Caco-2 (cell line): ENCODE measurements at regions not wholly inside any gene's neighbourhood (a gene's known extent, or its start where the extent isn't known, plus 50 kb on each side); places are given as distances from the start of the nearest gene placed in this dataset.

ENCODE experiments used
- BruUV-seq: library from RNA; stranded (reverse); fragments of 400-500 nt; replicated peaks from 2 replicates; lab custom pipeline; 2021; lab: Mats Ljungman, UMichigan
- CTCF ChIA-PET: fragments of 300-600 bp; sonication (Branson Sonifier 250); formaldehyde crosslinking; loops from one replicate; lab custom pipeline; 2022; ENCODE audit warnings: antibody characterized with exemption; lab: Charles Lee
- POLR2A ChIA-PET: fragments of 300-600 bp; sonication (Branson Sonifier 250); formaldehyde crosslinking; loops from one replicate; lab custom pipeline; 2022; ENCODE audit warnings: antibody characterized with exemption; lab: Charles Lee
- DNase-seq, 2 experiments: peaks; one replicate each; pipeline versions ENCODE4 v3.0.0 to v3.0.0-alpha.2; 2020 to 2022
- H3K27me3 ChIP-seq: replicated peaks from 2 replicates; pipeline ENCODE4 v1.6.0; 2011; ENCODE audit warnings: low read length; ENCODE audit not compliant: control insufficient read depth, insufficient read depth
- H3K36me3 ChIP-seq: 2 replicates; pipeline ENCODE4 v1.5.1; 2011; ENCODE audit warnings: low read length; ENCODE audit not compliant: control insufficient read depth, insufficient read depth
- H3K4me1 ChIP-seq: fragments of 250-450 bp; sonication (Bioruptor Pico); 2 replicates; pipeline ENCODE4 v1.5.1; 2020; ENCODE audit warnings: mild to moderate bottlenecking
- H3K4me3 ChIP-seq: 2 replicates; pipeline ENCODE4 v1.5.1; 2011; ENCODE audit warnings: low read depth, mild to moderate bottlenecking, control low read depth, low read length
- H3K9me3 ChIP-seq: fragments of 250-450 bp; sonication (Bioruptor Pico); 2 replicates; pipeline ENCODE4 v1.5.1; 2020; ENCODE audit warnings: mild to moderate bottlenecking, moderate library complexity
- H3K27ac Mint-ChIP-seq: one replicate; pipeline ENCODE4 v1.8.0; 2022; ENCODE audit warnings: mixed read lengths; ENCODE audit not compliant: unreplicated experiment
- H3K27me3 Mint-ChIP-seq: one replicate; pipeline ENCODE4 v1.8.0; 2022; ENCODE audit warnings: mixed read lengths; ENCODE audit not compliant: insufficient read depth, unreplicated experiment
- H3K36me3 Mint-ChIP-seq: one replicate; pipeline ENCODE4 v1.8.0; 2022; ENCODE audit warnings: mild to moderate bottlenecking, mixed read lengths; ENCODE audit not compliant: insufficient read depth, unreplicated experiment
- H3K4me1 Mint-ChIP-seq: one replicate; pipeline ENCODE4 v1.8.0; 2022; ENCODE audit warnings: low read depth, mixed read lengths; ENCODE audit not compliant: unreplicated experiment
- H3K4me3 Mint-ChIP-seq: one replicate; pipeline ENCODE4 v1.8.0; 2022; ENCODE audit warnings: mild to moderate bottlenecking, moderate library complexity, mixed read lengths; ENCODE audit not compliant: unreplicated experiment
- H3K9me3 Mint-ChIP-seq: one replicate; pipeline ENCODE4 v1.8.0; 2022; ENCODE audit warnings: mixed read lengths; ENCODE audit not compliant: unreplicated experiment
- intact Hi-C: fragments of 100-400 bp; cut with micrococcal nuclease; formaldehyde crosslinking; loops from one replicate; pipeline ENCODE4 v1.10.0; 2022; ENCODE audit not compliant: unreplicated experiment
- TF ChIP-seq, protein P1 (sequence below), 2 experiments: fragments of 200-600 bp in 1 of 2; IDR thresholded peaks; 1 replicate in 1 of 2; 2 replicates in 1 of 2; pipeline versions ENCODE4 v1.5.1 to v1.8.0; 2011 to 2022; ENCODE audit warnings: antibody characterized with exemption in 1 of 2, control low read depth in 1 of 2, inconsistent platforms in 1 of 2, low read depth in 1 of 2, low read length in 1 of 2, mild to moderate bottlenecking in 1 of 2, moderate library complexity in 1 of 2; ENCODE audit not compliant: insufficient read depth in 1 of 2, severe bottlenecking in 1 of 2, unreplicated experiment in 1 of 2

DNA sequence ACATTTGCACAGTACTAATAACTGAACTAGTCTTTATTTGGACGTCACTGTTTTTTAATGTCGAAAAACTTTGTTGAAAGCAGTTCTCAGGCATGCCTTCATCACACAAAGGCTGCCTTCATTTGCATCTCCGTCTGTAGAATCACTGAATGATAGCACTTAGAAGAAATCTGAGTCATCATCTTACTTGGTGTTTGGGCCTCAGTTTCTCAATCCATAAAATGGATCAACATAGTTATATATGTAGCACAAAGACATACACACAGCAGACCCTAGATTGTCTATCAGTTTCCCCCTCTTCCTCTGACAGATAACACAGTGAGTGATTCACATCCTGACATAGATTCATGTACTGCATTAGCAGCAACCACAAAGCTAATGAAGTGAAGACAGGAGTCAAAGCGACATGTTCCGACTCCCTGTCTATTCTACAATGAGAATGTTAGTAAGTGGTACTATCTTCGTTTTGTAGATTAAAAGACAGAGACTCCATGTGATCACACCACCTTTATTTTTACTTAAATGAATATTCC, 80.4 kb upstream of the PDE10A start:
- no peak overlapping the region for H3K27ac Mint-ChIP-seq
- H3K27me3 ChIP-seq, result no peaks in the 10 kb centered on the region
- no TSS peak for BruUV-seq

GRCh38 chr6:165742047-165742446, 79.0 kb upstream of the PDE10A start:
- peaks cover 1% of the 10 kb centered on the region for H3K9me3 Mint-ChIP-seq
- Histone ChIP-seq H3K4me1 (no peaks in the 10 kb centered on the region), H3K9me3 (no peaks in the 10 kb centered on the region), H3K27me3 (no peaks in the 10 kb centered on the region), H3K4me3 (no peak overlapping the region), H3K36me3 (no peaks in the 10 kb centered on the region)
- no peak for DNase-seq
- no peak overlapping the region for H3K4me3 Mint-ChIP-seq
- TF ChIP-seq, protein P1, sequence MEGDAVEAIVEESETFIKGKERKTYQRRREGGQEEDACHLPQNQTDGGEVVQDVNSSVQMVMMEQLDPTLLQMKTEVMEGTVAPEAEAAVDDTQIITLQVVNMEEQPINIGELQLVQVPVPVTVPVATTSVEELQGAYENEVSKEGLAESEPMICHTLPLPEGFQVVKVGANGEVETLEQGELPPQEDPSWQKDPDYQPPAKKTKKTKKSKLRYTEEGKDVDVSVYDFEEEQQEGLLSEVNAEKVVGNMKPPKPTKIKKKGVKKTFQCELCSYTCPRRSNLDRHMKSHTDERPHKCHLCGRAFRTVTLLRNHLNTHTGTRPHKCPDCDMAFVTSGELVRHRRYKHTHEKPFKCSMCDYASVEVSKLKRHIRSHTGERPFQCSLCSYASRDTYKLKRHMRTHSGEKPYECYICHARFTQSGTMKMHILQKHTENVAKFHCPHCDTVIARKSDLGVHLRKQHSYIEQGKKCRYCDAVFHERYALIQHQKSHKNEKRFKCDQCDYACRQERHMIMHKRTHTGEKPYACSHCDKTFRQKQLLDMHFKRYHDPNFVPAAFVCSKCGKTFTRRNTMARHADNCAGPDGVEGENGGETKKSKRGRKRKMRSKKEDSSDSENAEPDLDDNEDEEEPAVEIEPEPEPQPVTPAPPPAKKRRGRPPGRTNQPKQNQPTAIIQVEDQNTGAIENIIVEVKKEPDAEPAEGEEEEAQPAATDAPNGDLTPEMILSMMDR (IDR thresholded peaks at IDR 0.05; ENCODE audit: insufficient read depth in 1 of 2, low read depth in 1 of 2, low read length in 1 of 2, severe bottlenecking in 1 of 2, unreplicated experiment in 1 of 2), result no peak
- no peaks in the 10 kb centered on the region for H3K4me1 Mint-ChIP-seq
- intact Hi-C loops, result no loop called here
- H3K27me3 Mint-ChIP-seq, result peaks cover 10% of the 10 kb centered on the region
- ChIA-PET CTCF (no interaction called here), POLR2A (no interaction called here)
- H3K27ac Mint-ChIP-seq, result no peak overlapping the region
- H3K36me3 Mint-ChIP-seq, result no peaks in the 10 kb centered on the region
- no TSS peak for BruUV-seq

More for the DNA sequence above, 80.4 kb upstream of the PDE10A start:
- intact Hi-C loops, result no loop called here
- TF ChIP-seq, protein P1 (IDR thresholded peaks at IDR 0.05; ENCODE audit: insufficient read depth in 1 of 2, low read depth in 1 of 2, low read length in 1 of 2, severe bottlenecking in 1 of 2, unreplicated experiment in 1 of 2), result no peak
- no peaks in the 10 kb centered on the region for H3K36me3 Mint-ChIP-seq
- Histone ChIP-seq H3K4me3 (no peak overlapping the region), H3K9me3 (no peaks in the 10 kb centered on the region), H3K36me3 (no peaks in the 10 kb centered on the region), H3K4me1 (no peaks in the 10 kb centered on the region)
- H3K27me3 Mint-ChIP-seq, result peaks cover 10% of the 10 kb centered on the region
- H3K4me3 Mint-ChIP-seq, result no peak overlapping the region
- no peaks in the 10 kb centered on the region for H3K4me1 Mint-ChIP-seq
- DNase-seq, result no peak
- CTCF ChIA-PET, result no interaction called here
- H3K9me3 Mint-ChIP-seq, result no peaks in the 10 kb centered on the region
- POLR2A ChIA-PET, result no interaction called here

- Mint-ChIP-seq H3K4me3 (no peak overlapping the region), H3K27ac (no peak overlapping the region), H3K36me3 (no peaks in the 10 kb centered on the region), H3K27me3 (peaks cover 17% of the 10 kb centered on the region), H3K9me3 (peaks cover 23% of the 10 kb centered on the region), H3K4me1 (no peaks in the 10 kb centered on the region)
- no peaks in the 10 kb centered on the region for H3K9me3 ChIP-seq
- H3K4me3 ChIP-seq, result no peak overlapping the region
- no peaks in the 10 kb centered on the region for H3K4me1 ChIP-seq
- no peaks in the 10 kb centered on the region for H3K36me3 ChIP-seq
- DNase-seq, result no peak
- ChIA-PET POLR2A (no interaction called here), CTCF (no interaction called here)
- no peaks in the 10 kb centered on the region for H3K27me3 ChIP-seq
- TF ChIP-seq, protein P1 (IDR thresholded peaks at IDR 0.05; ENCODE audit: insufficient read depth in 1 of 2, low read depth in 1 of 2, low read length in 1 of 2, severe bottlenecking in 1 of 2, unreplicated experiment in 1 of 2), result no peak
- intact Hi-C loops, result no loop called here
- no TSS peak for BruUV-seq
Observed at GRCh38 chr6:165737396-165737795, 74.4 kb upstream of the PDE10A start.
